H1 (cell line): ENCODE measurements at regions not wholly inside any gene's neighbourhood (a gene's known extent, or its start where the extent isn't known, plus 50 kb on each side); places are given as distances from the start of the nearest gene placed in this dataset.

ENCODE experiments used
- ASH2L ChIP-seq: fragments of 200-600, 300-600 bp; sonication (generic); IDR thresholded peaks from one replicate; pipeline ENCODE4 v1.7.1; 2017; ENCODE audit warnings: low read length
- CEBPB ChIP-seq: IDR thresholded peaks from 2 replicates; pipeline ENCODE4 v1.6.1; 2012; ENCODE audit warnings: low read depth, low read length
- EP300 ChIP-seq, 2 experiments: IDR thresholded peaks; 1 replicate in 1 of 2; 2 replicates in 1 of 2; pipeline ENCODE4 v1.6.1; 2011 to 2012; ENCODE audit warnings: low read depth in 2 of 2, low read length in 2 of 2, mild to moderate bottlenecking in 2 of 2, borderline replicate concordance in 1 of 2, inconsistent platforms in 1 of 2, moderate library complexity in 1 of 2
- NANOG ChIP-seq: IDR thresholded peaks from 2 replicates; pipeline ENCODE4 v1.6.1; 2011; ENCODE audit warnings: low read length, low read depth, mild to moderate bottlenecking, inconsistent platforms; ENCODE audit not compliant: insufficient read depth, poor library complexity, severe bottlenecking
- POLR2A ChIP-seq, 2 experiments: IDR thresholded peaks; 1 replicate in 1 of 2; 2 replicates in 1 of 2; pipeline ENCODE4 v1.6.1; 2011; ENCODE audit warnings: low read depth in 2 of 2, low read length in 2 of 2, mild to moderate bottlenecking in 2 of 2; ENCODE audit errors: control extremely low read depth in 1 of 2
- SAP30 ChIP-seq: fragments of 300-600 bp; sonication (generic); IDR thresholded peaks from 2 replicates; pipeline ENCODE4 v1.7.1; 2012; ENCODE audit warnings: low read length, moderate library complexity, mild to moderate bottlenecking, inconsistent platforms; ENCODE audit not compliant: insufficient read depth, insufficient replicate concordance
- SP1 ChIP-seq: IDR thresholded peaks from 2 replicates; pipeline ENCODE4 v1.6.1; 2011; ENCODE audit warnings: low read depth, low read length
- SUZ12 ChIP-seq: fragments of 200-600 bp; sonication (generic); IDR thresholded peaks from 2 replicates; pipeline ENCODE4 v1.6.1; 2012; ENCODE audit warnings: mild to moderate bottlenecking, inconsistent platforms, low read length, moderate library complexity, mixed read lengths
- TF ChIP-seq, protein P1 (sequence below): IDR thresholded peaks from 2 replicates; pipeline ENCODE4 v1.6.1; 2012; ENCODE audit warnings: low read length, inconsistent platforms

DNA sequence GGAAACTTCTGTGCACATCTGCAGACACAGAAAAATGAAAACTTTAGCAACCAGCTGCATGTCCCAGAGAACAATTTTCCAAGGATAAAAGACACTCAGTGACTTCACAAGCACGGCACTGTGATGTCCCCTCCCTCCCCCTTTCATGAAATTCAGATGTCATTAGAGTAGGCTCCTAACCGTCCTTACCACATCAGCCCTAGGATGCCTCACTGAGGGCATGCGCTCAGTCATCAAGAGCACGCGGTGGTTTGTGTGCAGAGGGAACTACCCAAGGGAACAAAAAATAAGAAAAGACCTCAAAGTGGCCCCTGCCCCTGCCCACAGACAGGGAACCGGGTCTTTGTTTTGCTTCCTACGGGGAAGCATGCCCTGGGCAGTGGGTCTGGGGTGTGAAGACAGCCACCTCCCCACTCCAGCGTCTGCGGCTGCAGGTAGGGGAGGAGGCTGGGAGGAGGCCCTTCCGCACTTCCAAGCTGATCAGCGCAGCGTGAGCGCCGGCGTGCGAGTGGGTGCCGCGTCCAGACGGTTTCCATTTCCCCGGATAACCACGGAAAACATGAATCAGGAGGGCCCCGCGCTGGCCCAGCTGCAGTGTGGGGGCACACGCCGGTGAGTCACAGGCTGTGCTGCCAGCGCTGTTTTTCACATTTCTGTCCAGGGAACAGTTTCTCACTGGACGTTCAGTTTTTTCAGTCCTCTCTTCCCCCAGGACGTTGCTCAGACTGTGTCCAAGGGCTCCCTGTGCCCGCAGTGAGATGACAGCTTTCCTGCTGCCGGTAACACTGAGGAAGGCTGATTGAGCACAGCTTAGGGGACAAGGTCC is 70.6 kb downstream of the COPS8 start:
- TF ChIP-seq CEBPB, result no peak
- no peak for TF ChIP-seq SAP30
- TF ChIP-seq, protein P1, sequence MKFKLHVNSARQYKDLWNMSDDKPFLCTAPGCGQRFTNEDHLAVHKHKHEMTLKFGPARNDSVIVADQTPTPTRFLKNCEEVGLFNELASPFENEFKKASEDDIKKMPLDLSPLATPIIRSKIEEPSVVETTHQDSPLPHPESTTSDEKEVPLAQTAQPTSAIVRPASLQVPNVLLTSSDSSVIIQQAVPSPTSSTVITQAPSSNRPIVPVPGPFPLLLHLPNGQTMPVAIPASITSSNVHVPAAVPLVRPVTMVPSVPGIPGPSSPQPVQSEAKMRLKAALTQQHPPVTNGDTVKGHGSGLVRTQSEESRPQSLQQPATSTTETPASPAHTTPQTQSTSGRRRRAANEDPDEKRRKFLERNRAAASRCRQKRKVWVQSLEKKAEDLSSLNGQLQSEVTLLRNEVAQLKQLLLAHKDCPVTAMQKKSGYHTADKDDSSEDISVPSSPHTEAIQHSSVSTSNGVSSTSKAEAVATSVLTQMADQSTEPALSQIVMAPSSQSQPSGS, result no peak
- TF ChIP-seq NANOG, result no peak
- no peak for TF ChIP-seq ASH2L
- no peak for TF ChIP-seq POLR2A (IDR thresholded peaks at IDR 0.05; ENCODE audit: control extremely low read depth in 1 of 2, low read depth in 2 of 2, low read length in 2 of 2)
- TF ChIP-seq SUZ12, result no peak
- no peak for TF ChIP-seq SP1
- no peak for TF ChIP-seq EP300 (IDR thresholded peaks at IDR 0.05; ENCODE audit: borderline replicate concordance in 1 of 2, low read depth in 2 of 2, low read length in 2 of 2)
